Keratinocyte (primary cell): ENCODE measurements at regions not wholly inside any gene's neighbourhood (a gene's known extent, or its start where the extent isn't known, plus 50 kb on each side); places are given as distances from the start of the nearest gene placed in this dataset.

Experiments
- DNase-seq: peaks from one replicate; pipeline ENCODE4 v3.0.0-alpha.2; 2011; ENCODE audit warnings: low read depth, missing footprints, low spot score
- FAIRE-seq: peaks from 2 replicates; lab custom pipeline; 2011; peaks lifted over from hg19 to GRCh38; lab: Jason Lieb, UNC
- H2AFZ ChIP-seq: 2 replicates; pipeline ENCODE4 v1.6.0; 2012; ENCODE audit warnings: low read length, control low read depth, inconsistent platforms; ENCODE audit not compliant: control insufficient read depth
- H3K27ac ChIP-seq: 2 replicates; pipeline ENCODE4 v1.5.1; 2011; ENCODE audit warnings: low read length; ENCODE audit not compliant: control insufficient read depth, insufficient read depth
- H3K27me3 ChIP-seq: 3 replicates; pipeline ENCODE4 v1.6.0; 2011; ENCODE audit warnings: low read length; ENCODE audit not compliant: control insufficient read depth, insufficient read depth; ENCODE audit errors: extremely low read depth
- H3K36me3 ChIP-seq, 2 experiments: 2 replicates in 1 of 2; 3 replicates in 1 of 2; pipeline ENCODE4 v1.5.1; 2011; ENCODE audit warnings: low read length in 2 of 2, mild to moderate bottlenecking in 1 of 2; ENCODE audit not compliant: control insufficient read depth in 2 of 2, insufficient read depth in 2 of 2; ENCODE audit errors: extremely low read depth in 1 of 2
- H3K4me1 ChIP-seq: 3 replicates; pipeline ENCODE4 v1.5.1; 2011; ENCODE audit warnings: low read length; ENCODE audit not compliant: control insufficient read depth, insufficient read depth; ENCODE audit errors: extremely low read depth
- H3K4me2 ChIP-seq: 3 replicates; pipeline ENCODE4 v1.6.0; 2011; ENCODE audit warnings: low read depth, low read length; ENCODE audit not compliant: control insufficient read depth, insufficient read depth; ENCODE audit errors: extremely low read depth
- H3K4me3 ChIP-seq, 3 experiments: fragments of 200-600 bp in 1 of 3; sonication (generic) in 1 of 3; 2 replicates in 2 of 3; 3 replicates in 1 of 3; pipeline ENCODE4 v1.5.1; 2011 to 2016; ENCODE audit warnings: low read length in 3 of 3, mild to moderate bottlenecking in 3 of 3, control low read depth in 2 of 3, inconsistent platforms in 1 of 3, low read depth in 1 of 3, mixed read lengths in 1 of 3, mixed run types in 1 of 3, moderate library complexity in 1 of 3; ENCODE audit not compliant: control insufficient read depth in 2 of 3, insufficient read depth in 2 of 3; ENCODE audit errors: extremely low read depth in 1 of 3
- H3K79me2 ChIP-seq: 2 replicates; pipeline ENCODE4 v1.6.0; 2012; ENCODE audit warnings: low read length; ENCODE audit not compliant: control insufficient read depth, insufficient read depth
- H3K9ac ChIP-seq: 3 replicates; pipeline ENCODE4 v1.6.0; 2011; ENCODE audit warnings: low read length; ENCODE audit not compliant: control insufficient read depth, insufficient read depth; ENCODE audit errors: extremely low read depth
- H3K9me1 ChIP-seq: 3 replicates; pipeline ENCODE4 v1.6.0; 2011; ENCODE audit warnings: low read length; ENCODE audit not compliant: control insufficient read depth, insufficient read depth; ENCODE audit errors: extremely low read depth
- H3K9me3 ChIP-seq: 2 replicates; pipeline ENCODE4 v1.5.1; 2012; ENCODE audit warnings: low read depth, low read length; ENCODE audit not compliant: control insufficient read depth
- H4K20me1 ChIP-seq: 3 replicates; pipeline ENCODE4 v1.6.0; 2011; ENCODE audit warnings: low read length; ENCODE audit not compliant: control insufficient read depth, insufficient read depth; ENCODE audit errors: extremely low read depth
- CTCF ChIP-seq, 3 experiments: IDR thresholded peaks in 1 of 3; conservative IDR thresholded peaks in 1 of 3; optimal IDR thresholded peaks in 1 of 3; 2 replicates in 2 of 3; 3 replicates in 1 of 3; pipeline versions ENCODE3 to v1.5.1; 2011; ENCODE audit warnings: low read length in 3 of 3, mild to moderate bottlenecking in 3 of 3, moderate library complexity in 2 of 3, control low read depth in 1 of 3, inconsistent platforms in 1 of 3; ENCODE audit not compliant: insufficient read depth in 2 of 3; ENCODE audit errors: extremely low read depth in 1 of 3
- EZH2 ChIP-seq: IDR thresholded peaks from one replicate; pipeline ENCODE4 v1.6.1; 2012; ENCODE audit warnings: inconsistent platforms, mild to moderate bottlenecking, low read length, moderate library complexity
- dilution Hi-C: fragments of 300-500 bp; cut with MboI; formaldehyde crosslinking; loops from one replicate; pipeline ENCODE4 v1.7.0; 2020; ENCODE audit warnings: low sequenced_read_pairs; ENCODE audit not compliant: extremely low pct_ligation_motif_present

DNA sequence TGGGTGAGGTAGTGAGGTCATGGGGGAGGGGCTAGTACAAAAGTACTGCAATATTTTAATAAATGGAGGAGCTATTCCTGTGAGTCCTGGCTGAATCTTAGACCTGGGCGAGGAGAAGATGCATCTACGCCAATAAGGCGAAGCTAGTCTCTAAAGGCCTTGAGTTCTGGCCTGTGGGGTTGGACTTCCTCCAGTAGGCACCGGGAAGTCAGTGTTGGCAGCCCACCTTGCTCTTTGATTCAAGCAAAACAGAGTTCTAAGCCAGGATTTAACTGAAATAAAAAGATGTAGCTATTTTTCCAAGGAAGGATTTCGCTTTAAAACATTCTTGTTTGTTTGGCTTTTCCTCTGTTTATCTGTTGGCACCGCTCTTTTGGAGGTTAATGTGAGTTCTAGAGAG, 244.6 kb downstream of the KIF4B start:
- dilution Hi-C loops = no loop called here
- no peak for TF ChIP-seq CTCF (optimal IDR thresholded peaks at IDR 0.05 in 1 of 3, IDR thresholded peaks at IDR 0.05 in 1 of 3, conservative IDR thresholded peaks at IDR 0.05 in 1 of 3; ENCODE audit: extremely low read depth in 1 of 3, insufficient read depth in 2 of 3, low read length in 3 of 3)
- TF ChIP-seq EZH2 = no peak
- H3K4me3 ChIP-seq = no peak overlapping the region
- no peak overlapping the region for H3K27ac ChIP-seq
- no peaks in the 10 kb centered on the region for H3K27me3 ChIP-seq
- H3K79me2 ChIP-seq = no peaks in the 10 kb centered on the region
- H4K20me1 ChIP-seq = no peaks in the 10 kb centered on the region
- H3K9ac ChIP-seq = no peak overlapping the region
- H3K36me3 ChIP-seq = no peaks in the 10 kb centered on the region
- no peak overlapping the region for H2AFZ ChIP-seq
- H3K9me3 ChIP-seq = no peaks in the 10 kb centered on the region
- FAIRE-seq (no peak), DNase-seq (no peak)
- no peak overlapping the region for H3K4me2 ChIP-seq
- H3K9me1 ChIP-seq = no peaks in the 10 kb centered on the region
- H3K4me1 ChIP-seq = peaks cover 11% of the 10 kb centered on the region

DNA sequence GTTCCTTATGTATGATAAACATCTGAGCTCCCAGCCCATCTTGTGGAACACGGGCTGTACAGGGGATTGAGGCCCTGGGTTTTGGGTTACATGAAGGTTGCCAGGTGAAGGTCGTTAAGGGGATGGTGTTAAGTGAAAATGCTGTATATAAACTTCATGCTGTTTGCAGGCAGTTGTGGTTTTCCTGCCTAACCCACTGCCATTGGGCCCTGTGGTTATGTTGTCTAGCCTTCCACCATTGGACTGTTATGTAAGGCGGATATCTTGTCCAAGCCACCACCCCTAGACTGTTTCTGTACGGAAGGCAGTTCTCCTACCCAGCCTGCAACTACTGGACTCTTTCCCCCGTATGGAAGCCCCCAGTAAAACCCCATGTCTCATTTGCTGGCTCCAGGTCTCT, 246.1 kb downstream of the KIF4B start:
- DNase-seq (no peak), FAIRE-seq (no peak)
- Histone ChIP-seq H4K20me1 (no peaks in the 10 kb centered on the region), H3K36me3 (no peaks in the 10 kb centered on the region), H3K9me1 (no peaks in the 10 kb centered on the region), H3K27ac (no peak overlapping the region), H2AFZ (no peak overlapping the region), H3K79me2 (no peaks in the 10 kb centered on the region), H3K9me3 (no peaks in the 10 kb centered on the region), H3K4me2 (no peak overlapping the region), H3K4me1 (peaks cover 16% of the 10 kb centered on the region), H3K27me3 (no peaks in the 10 kb centered on the region), H3K9ac (no peak overlapping the region), H3K4me3 (no peak overlapping the region)
- dilution Hi-C loops = no loop called here
- TF ChIP-seq CTCF (optimal IDR thresholded peaks at IDR 0.05 in 1 of 3, IDR thresholded peaks at IDR 0.05 in 1 of 3, conservative IDR thresholded peaks at IDR 0.05 in 1 of 3; ENCODE audit: extremely low read depth in 1 of 3, insufficient read depth in 2 of 3, low read length in 3 of 3) = no peak
- TF ChIP-seq EZH2 = no peak
